ENCODE measurements at regions not wholly inside any gene's neighbourhood (a gene's known extent, or its start where the extent isn't known, plus 50 kb on each side); places are given as distances from the start of the nearest gene placed in this dataset.

GRCh38 chr5:100479079-100479688, 56.0 kb upstream of the FAM174A start:
- DNase-seq (ENCODE audit: extremely low read depth in 1 of 2, low read depth in 1 of 2): no peak

- DNase-seq (ENCODE audit: extremely low read depth in 1 of 2, low read depth in 1 of 2): no peak
These were observed 63.1 kb upstream of the FAM174A start for GRCh38 chr5:100472091-100472490.

- no peak for DNase-seq (ENCODE audit: extremely low read depth in 1 of 2, low read depth in 1 of 2)
These were observed 65.4 kb upstream of the FAM174A start for GRCh38 chr5:100469767-100470166.

- no peak for DNase-seq (ENCODE audit: extremely low read depth in 1 of 2, low read depth in 1 of 2)
These were observed 70.8 kb upstream of the FAM174A start for GRCh38 chr5:100464418-100464817.

- DNase-seq (ENCODE audit: extremely low read depth in 1 of 2, low read depth in 1 of 2): no peak
These were observed 78.6 kb upstream of the FAM174A start for GRCh38 chr5:100456615-100457014.

GRCh38 chr5:100452126-100452525, 83.0 kb upstream of the FAM174A start:
- no peak for DNase-seq (ENCODE audit: extremely low read depth in 1 of 2, low read depth in 1 of 2)

GRCh38 chr5:100448111-100448528, 87.1 kb upstream of the FAM174A start:
- no peak for DNase-seq (ENCODE audit: extremely low read depth in 1 of 2, low read depth in 1 of 2)

GRCh38 chr5:100446879-100447430, 88.2 kb upstream of the FAM174A start:
- DNase-seq (ENCODE audit: extremely low read depth in 1 of 2, low read depth in 1 of 2): no peak

- DNase-seq (ENCODE audit: extremely low read depth in 1 of 2, low read depth in 1 of 2): no peak
These were observed 90.2 kb upstream of the FAM174A start for GRCh38 chr5:100444961-100445360.

- DNase-seq (ENCODE audit: extremely low read depth in 1 of 2, low read depth in 1 of 2): no peak
These were observed 100.4 kb upstream of the FAM174A start for GRCh38 chr5:100434815-100435214.

GRCh38 chr5:100432741-100433140, 102.4 kb upstream of the FAM174A start:
- no peak for DNase-seq (ENCODE audit: extremely low read depth in 1 of 2, low read depth in 1 of 2)

GRCh38 chr5:100430268-100431195, 104.6 kb upstream of the FAM174A start:
- DNase-seq (ENCODE audit: extremely low read depth in 1 of 2, low read depth in 1 of 2): peak in 1 of 2 donors; percentile 6

GRCh38 chr5:100424787-100425186, 110.4 kb upstream of the FAM174A start:
- DNase-seq (ENCODE audit: extremely low read depth in 1 of 2, low read depth in 1 of 2): no peak

- DNase-seq (ENCODE audit: extremely low read depth in 1 of 2, low read depth in 1 of 2): no peak
These were observed 111.2 kb upstream of the FAM174A start for GRCh38 chr5:100424017-100424416.

GRCh38 chr5:100423330-100423729, 111.8 kb upstream of the FAM174A start:
- no peak for DNase-seq (ENCODE audit: extremely low read depth in 1 of 2, low read depth in 1 of 2)

- DNase-seq (ENCODE audit: extremely low read depth in 1 of 2, low read depth in 1 of 2): no peak
These were observed 113.8 kb upstream of the FAM174A start for GRCh38 chr5:100421360-100421759.

GRCh38 chr5:100418231-100418630, 116.9 kb upstream of the FAM174A start:
- no peak for DNase-seq (ENCODE audit: extremely low read depth in 1 of 2, low read depth in 1 of 2)

GRCh38 chr5:100409660-100410151, 125.5 kb upstream of the FAM174A start:
- no peak for DNase-seq (ENCODE audit: extremely low read depth in 1 of 2, low read depth in 1 of 2)

- no peak for DNase-seq (ENCODE audit: extremely low read depth in 1 of 2, low read depth in 1 of 2)
These were observed 128.1 kb upstream of the FAM174A start for GRCh38 chr5:100407053-100407452.

GRCh38 chr5:100406640-100407039, 128.5 kb upstream of the FAM174A start:
- DNase-seq (ENCODE audit: extremely low read depth in 1 of 2, low read depth in 1 of 2): no peak

GRCh38 chr5:100402071-100402470, 133.1 kb upstream of the FAM174A start:
- DNase-seq (ENCODE audit: extremely low read depth in 1 of 2, low read depth in 1 of 2): no peak

- DNase-seq (ENCODE audit: extremely low read depth in 1 of 2, low read depth in 1 of 2): no peak
These were observed 134.0 kb upstream of the FAM174A start for GRCh38 chr5:100401149-100401548.
